GM23338 (cell line): ENCODE measurements at regions not wholly inside any gene's neighbourhood (a gene's known extent, or its start where the extent isn't known, plus 50 kb on each side); places are given as distances from the start of the nearest gene placed in this dataset.
"Not testable (repeated sequence)": the region's sequence is repeated elsewhere in the genome, so short reads cannot be mapped to it uniquely, and the experiment has no call there.

Source experiments
- ATAC-seq: fragments of 200-7000 bp; cut with Tn5 transposase; 3 replicates; pipeline ENCODE4 v1.9.1; 2020
- DNase-seq: peaks from one replicate; pipeline ENCODE4 v3.0.0-alpha.2; 2015; ENCODE audit warnings: low spot score
- H2AFZ ChIP-seq: fragments of 200-600 bp; sonication (generic); 2 replicates; pipeline ENCODE4 v1.8.0; 2016; ENCODE audit warnings: antibody characterized with exemption, mild to moderate bottlenecking, moderate library complexity
- H3F3A ChIP-seq: fragments of 200-600 bp; sonication (generic); replicated peaks from 2 replicates; pipeline ENCODE4 v1.8.0; 2017; ENCODE audit warnings: antibody characterized with exemption, mixed run types, low read depth
- H3K27ac ChIP-seq: fragments of 200-600 bp; sonication (generic); 2 replicates; pipeline ENCODE4 v1.6.1; 2016; ENCODE audit warnings: low read depth
- H3K27me3 ChIP-seq: fragments of 200-600 bp; sonication (generic); 2 replicates; pipeline ENCODE4 v1.8.0; 2016; ENCODE audit warnings: mild to moderate bottlenecking, mixed run types, moderate library complexity; ENCODE audit not compliant: insufficient read depth
- H3K36me3 ChIP-seq: fragments of 200-600 bp; sonication (generic); 2 replicates; pipeline ENCODE4 v1.8.0; 2016; ENCODE audit warnings: mild to moderate bottlenecking; ENCODE audit not compliant: insufficient read depth
- H3K4me1 ChIP-seq: fragments of 200-600 bp; sonication (generic); 2 replicates; pipeline ENCODE4 v1.8.0; 2016; ENCODE audit warnings: mild to moderate bottlenecking, moderate library complexity; ENCODE audit not compliant: insufficient read depth
- H3K4me2 ChIP-seq: fragments of 200-600 bp; sonication (generic); 2 replicates; pipeline ENCODE4 v1.7.1; 2017; ENCODE audit warnings: mixed run types
- H3K4me3 ChIP-seq: fragments of 200-600 bp; sonication (generic); 2 replicates; pipeline ENCODE4 v1.6.1; 2016; ENCODE audit warnings: mixed run types
- H3K79me2 ChIP-seq: fragments of 200-600 bp; sonication (generic); replicated peaks from 2 replicates; pipeline ENCODE4 v1.8.0; 2017; ENCODE audit warnings: mild to moderate bottlenecking; ENCODE audit not compliant: insufficient read depth
- H3K9me2 ChIP-seq: fragments of 200-600 bp; sonication (generic); 2 replicates; pipeline ENCODE4 v1.8.0; 2017; ENCODE audit not compliant: insufficient read depth
- H4K20me1 ChIP-seq: fragments of 200-600 bp; sonication (generic); replicated peaks from 2 replicates; pipeline ENCODE4 v1.8.0; 2017; ENCODE audit warnings: mild to moderate bottlenecking; ENCODE audit not compliant: insufficient read depth
- H3K27ac Mint-ChIP-seq: 2 replicates; pipeline ENCODE4 v1.8.0; 2020; ENCODE audit warnings: inconsistent platforms, mild to moderate bottlenecking, moderate library complexity, mixed read lengths
- H3K27me3 Mint-ChIP-seq: 3 replicates; pipeline ENCODE4 v1.8.0; 2022; ENCODE audit warnings: low read depth, mild to moderate bottlenecking, moderate library complexity, mixed read lengths, inconsistent platforms; ENCODE audit not compliant: insufficient read depth, poor library complexity
- H3K36me3 Mint-ChIP-seq: 3 replicates; pipeline ENCODE4 v1.8.0; 2021; ENCODE audit warnings: low read depth, mild to moderate bottlenecking, inconsistent platforms, moderate library complexity, mixed read lengths
- H3K4me1 Mint-ChIP-seq: 3 replicates; pipeline ENCODE4 v1.8.0; 2020; ENCODE audit warnings: mild to moderate bottlenecking, inconsistent platforms, mixed read lengths
- H3K4me3 Mint-ChIP-seq: 3 replicates; pipeline ENCODE4 v1.8.0; 2021; ENCODE audit warnings: moderate library complexity, mild to moderate bottlenecking, inconsistent platforms, mixed read lengths
- H3K9me3 Mint-ChIP-seq: 3 replicates; pipeline ENCODE4 v1.8.0; 2020; ENCODE audit warnings: moderate library complexity, mild to moderate bottlenecking, inconsistent platforms, mixed read lengths
- ETS1 ChIP-seq: IDR thresholded peaks from 2 replicates; pipeline ENCODE4 v1.6.1; 2016; ENCODE audit warnings: antibody characterized with exemption
- EZH2 ChIP-seq: fragments of 200-600 bp; sonication (generic); IDR thresholded peaks from one replicate; pipeline ENCODE4 v1.8.0; 2017; ENCODE audit warnings: antibody characterized with exemption, mild to moderate bottlenecking, low read depth; ENCODE audit not compliant: unreplicated experiment
- EZH2phosphoT487 ChIP-seq: fragments of 200-600 bp; sonication (generic); IDR thresholded peaks from one replicate; pipeline ENCODE4 v1.8.1; 2018; ENCODE audit warnings: antibody characterized with exemption; ENCODE audit not compliant: unreplicated experiment
- JUNB ChIP-seq: IDR thresholded peaks from one replicate; pipeline ENCODE4 v1.6.1; 2016; ENCODE audit warnings: antibody characterized with exemption; ENCODE audit not compliant: unreplicated experiment
- POLR2AphosphoS5 ChIP-seq: IDR thresholded peaks from 2 replicates; pipeline ENCODE4 v1.6.1; 2016; ENCODE audit warnings: antibody characterized with exemption, low read depth
- REST ChIP-seq: IDR thresholded peaks from one replicate; pipeline ENCODE4 v1.6.1; 2018; ENCODE audit warnings: antibody characterized with exemption; ENCODE audit not compliant: unreplicated experiment
- ZNF462 ChIP-seq: fragments of 250-450 bp; sonication (Bioruptor Pico); IDR thresholded peaks from 2 replicates; pipeline ENCODE4 v1.5.0; 2020; ENCODE audit warnings: mild to moderate bottlenecking, moderate library complexity

GRCh38 chr4:151584101-151584500 is 175.1 kb downstream of the FHIP1A start:
- Mint-ChIP-seq H3K27me3 (no peaks in the 10 kb centered on the region), H3K9me3 (no peaks in the 10 kb centered on the region), H3K4me1 (no peaks in the 10 kb centered on the region; the same call in 1 of the 3 replicates), H3K4me3 (no peak overlapping the region), H3K36me3 (no peaks in the 10 kb centered on the region), H3K27ac (no peak overlapping the region)
- no peaks in the 10 kb centered on the region for H3K4me1 ChIP-seq
- no peaks in the 10 kb centered on the region for H3K36me3 ChIP-seq
- no peaks in the 10 kb centered on the region; the same call in 1 of the 2 replicates for H4K20me1 ChIP-seq
- ATAC-seq (no peak), DNase-seq (no peak)
- no peak overlapping the region for H2AFZ ChIP-seq
- no peaks in the 10 kb centered on the region for H3K27me3 ChIP-seq
- H3F3A ChIP-seq = no peaks in the 10 kb centered on the region
- H3K9me2 ChIP-seq = no peaks in the 10 kb centered on the region
- H3K4me3 ChIP-seq = no peak overlapping the region
- no peak for TF ChIP-seq ZNF462
- no peak for TF ChIP-seq POLR2AphosphoS5
- no peak for TF ChIP-seq ETS1
- TF ChIP-seq JUNB = no peak
- TF ChIP-seq EZH2phosphoT487 = no peak
- TF ChIP-seq EZH2 = no peak
- no peak for TF ChIP-seq REST
- peak overlapping the region; percentile 45; the same call in 1 of the 2 replicates for H3K27ac ChIP-seq
- peaks cover 32% of the 10 kb centered on the region for H3K79me2 ChIP-seq
- no peak overlapping the region for H3K4me2 ChIP-seq

GRCh38 chr4:151595629-151596028 is 165.2 kb downstream of the GATB start:
- DNase-seq, H3K27ac Mint-ChIP-seq, H3F3A ChIP-seq, H2AFZ ChIP-seq, H3K36me3 ChIP-seq, ATAC-seq, H3K9me2 ChIP-seq, H4K20me1 ChIP-seq, H3K27me3 ChIP-seq, H3K9me3 Mint-ChIP-seq, H3K27ac ChIP-seq, H3K4me3 ChIP-seq, H3K4me3 Mint-ChIP-seq, H3K27me3 Mint-ChIP-seq, H3K4me1 Mint-ChIP-seq: not testable (repeated sequence)
- peaks cover 24% of the 10 kb centered on the region for H3K36me3 Mint-ChIP-seq
- peaks cover 18% of the 10 kb centered on the region; the same call in 1 of the 2 replicates for H3K4me1 ChIP-seq
- peaks cover 32% of the 10 kb centered on the region for H3K79me2 ChIP-seq
- peak overlapping the region; percentile 59; the same call in 1 of the 2 replicates for H3K4me2 ChIP-seq

GRCh38 chr4:151597691-151598090 is 163.1 kb downstream of the GATB start:
- H3K27ac Mint-ChIP-seq, H3K4me2 ChIP-seq, H3K27me3 Mint-ChIP-seq, H3K9me3 Mint-ChIP-seq, H3K36me3 ChIP-seq, H3K9me2 ChIP-seq, ATAC-seq, H3K27me3 ChIP-seq, H3K4me3 ChIP-seq, H2AFZ ChIP-seq, H3K4me3 Mint-ChIP-seq, H3K4me1 Mint-ChIP-seq, H4K20me1 ChIP-seq, DNase-seq, H3F3A ChIP-seq: not testable (repeated sequence)
- peaks cover 29% of the 10 kb centered on the region for H3K36me3 Mint-ChIP-seq
- peaks cover 32% of the 10 kb centered on the region for H3K79me2 ChIP-seq
- peaks cover 18% of the 10 kb centered on the region; the same call in 1 of the 2 replicates for H3K4me1 ChIP-seq
- 0 out of 2 replicates have a peak overlapping the region, but pooled peaks have one; percentile 59 for H3K27ac ChIP-seq
